ENCODE measurements at regions not wholly inside any gene's neighbourhood (a gene's known extent, or its start where the extent isn't known, plus 50 kb on each side); places are given as distances from the start of the nearest gene placed in this dataset.

DNA sequence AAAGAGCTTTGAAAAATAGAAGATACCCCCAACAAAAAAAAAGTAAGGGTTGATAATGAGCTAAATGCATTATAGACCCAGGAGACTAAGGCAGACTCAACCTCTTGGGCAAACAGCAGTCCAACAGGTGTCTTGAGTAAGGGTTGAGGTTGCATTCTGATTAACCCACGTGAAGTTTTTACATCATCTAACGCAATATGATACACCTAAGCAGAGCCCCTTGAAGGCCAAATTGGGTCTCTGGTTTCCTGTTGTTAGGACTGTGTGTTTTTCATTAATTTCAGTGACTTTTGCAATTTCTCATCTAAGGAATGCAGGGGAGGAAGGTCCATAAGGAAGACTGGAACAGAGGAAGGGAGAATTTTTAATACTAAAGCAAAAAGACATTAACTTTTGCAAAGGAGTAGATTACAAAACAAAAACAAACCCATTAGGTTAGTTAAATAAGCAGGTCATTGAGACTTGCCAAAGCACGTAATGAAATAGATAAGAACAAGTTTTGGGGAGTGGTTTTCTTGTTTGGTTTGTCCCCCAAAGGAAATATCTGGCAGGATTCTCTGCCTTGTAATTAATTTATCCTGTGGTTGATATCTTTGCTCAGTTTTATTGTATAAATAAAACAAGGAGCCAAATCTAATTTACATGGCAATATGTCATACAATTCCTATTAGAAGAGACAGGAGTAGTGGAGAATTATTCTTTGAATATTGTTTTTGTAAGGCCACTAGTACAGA lies 244.3 kb downstream of the ETAA1 start (continued):
- TF ChIP-seq REST (IDR thresholded peaks at IDR 0.05; ENCODE audit: borderline replicate concordance): no peak
- no peak for TF ChIP-seq MXI1 (conservative IDR thresholded peaks at IDR 0.05; ENCODE audit: poor library complexity, severe bottlenecking)

GRCh38 chr2:67642046-67642382 lies 244.9 kb downstream of the ETAA1 start:
- no peaks in the 10 kb centered on the region for H3K9me3 ChIP-seq (ENCODE audit: low read length)
- no peak overlapping the region for H3K9ac ChIP-seq (ENCODE audit: low read length)
- H2AFZ ChIP-seq (ENCODE audit: low read depth, low read length): no peak overlapping the region
- H3K79me2 ChIP-seq (replicated peaks; ENCODE audit: insufficient read depth, low read length): no peaks in the 10 kb centered on the region
- no peaks in the 10 kb centered on the region for H3K27me3 ChIP-seq (ENCODE audit: insufficient read depth, low read depth, low read length)
- H3K9me2 ChIP-seq (ENCODE audit: insufficient read depth, low read length): no peaks in the 10 kb centered on the region
- H3K4me2 ChIP-seq (ENCODE audit: low read length): no peak overlapping the region
- no peak overlapping the region for H3K27ac ChIP-seq (ENCODE audit: low read length)
- H4K20me1 ChIP-seq (ENCODE audit: insufficient read depth): no peaks in the 10 kb centered on the region
- H3F3A ChIP-seq (ENCODE audit: insufficient read depth, low read length, poor library complexity, severe bottlenecking): no peaks in the 10 kb centered on the region
- H3K4me3 ChIP-seq (ENCODE audit: low read length): no peak overlapping the region
- no peak for TF ChIP-seq EZH2 (IDR thresholded peaks at IDR 0.05; ENCODE audit: borderline replicate concordance, insufficient read depth, low read length, poor library complexity, severe bottlenecking)
- no peak for TF ChIP-seq SMC3 (conservative IDR thresholded peaks at IDR 0.05; ENCODE audit: poor library complexity)
- no peak for TF ChIP-seq POLR2AphosphoS5 (IDR thresholded peaks at IDR 0.05)
- no peak for TF ChIP-seq MXI1 (conservative IDR thresholded peaks at IDR 0.05; ENCODE audit: poor library complexity, severe bottlenecking)
- no peak for TF ChIP-seq CTCF (IDR thresholded peaks at IDR 0.05; ENCODE audit: poor library complexity, severe bottlenecking)
- no peak for TF ChIP-seq EP300 (conservative IDR thresholded peaks at IDR 0.05; ENCODE audit: poor library complexity, severe bottlenecking)
- TF ChIP-seq RAD21 (conservative IDR thresholded peaks at IDR 0.05): no peak
- no peak for TF ChIP-seq TAF1 (IDR thresholded peaks at IDR 0.05; ENCODE audit: low read depth)
- no peak for TF ChIP-seq REST (IDR thresholded peaks at IDR 0.05; ENCODE audit: borderline replicate concordance)
- no peaks in the 10 kb centered on the region for H3K36me3 ChIP-seq (ENCODE audit: insufficient read depth, low read length)

All from neural cell (in vitro differentiated cells).